ENCODE measurements at regions not wholly inside any gene's neighbourhood (a gene's known extent, or its start where the extent isn't known, plus 50 kb on each side); places are given as distances from the start of the nearest gene placed in this dataset.

DNA sequence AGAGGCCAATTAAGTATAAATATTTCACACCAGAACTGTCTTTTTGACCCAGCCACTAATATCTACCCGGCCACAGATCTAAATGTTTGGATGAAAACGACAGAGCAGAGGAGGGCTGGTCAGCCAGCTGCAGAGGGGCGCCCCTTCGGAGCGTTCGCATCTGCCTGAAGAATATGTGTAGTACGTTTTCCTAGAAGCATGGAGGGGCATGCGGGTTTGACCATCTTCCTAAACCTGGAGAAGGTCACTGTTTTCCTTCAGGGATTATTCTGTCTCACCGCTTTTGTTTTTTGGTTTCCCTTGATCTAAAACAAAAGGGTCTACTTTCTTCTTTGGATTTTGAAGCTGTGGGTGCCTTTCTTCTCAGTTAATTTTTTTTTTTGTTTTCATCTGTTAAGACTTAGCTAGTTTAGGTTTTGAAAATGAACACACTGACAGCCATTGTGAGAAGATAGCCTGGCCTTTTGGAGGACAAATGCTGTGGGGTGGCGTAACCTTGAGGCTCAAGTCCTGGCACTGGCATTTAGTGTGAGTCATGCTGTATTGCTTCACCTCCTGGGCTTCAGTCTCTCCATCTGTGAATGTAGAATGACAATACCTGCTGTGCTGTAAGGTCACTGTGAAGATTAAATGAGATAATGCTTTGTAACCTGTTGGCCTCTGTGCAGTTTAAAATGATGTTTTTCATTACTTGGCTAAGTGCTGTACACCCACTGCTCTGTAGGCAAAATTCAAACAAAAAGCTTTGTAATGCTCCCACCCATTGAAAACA lies 74.1 kb upstream of the IRF2BP2 start (continued):
- TF ChIP-seq, protein P1, sequence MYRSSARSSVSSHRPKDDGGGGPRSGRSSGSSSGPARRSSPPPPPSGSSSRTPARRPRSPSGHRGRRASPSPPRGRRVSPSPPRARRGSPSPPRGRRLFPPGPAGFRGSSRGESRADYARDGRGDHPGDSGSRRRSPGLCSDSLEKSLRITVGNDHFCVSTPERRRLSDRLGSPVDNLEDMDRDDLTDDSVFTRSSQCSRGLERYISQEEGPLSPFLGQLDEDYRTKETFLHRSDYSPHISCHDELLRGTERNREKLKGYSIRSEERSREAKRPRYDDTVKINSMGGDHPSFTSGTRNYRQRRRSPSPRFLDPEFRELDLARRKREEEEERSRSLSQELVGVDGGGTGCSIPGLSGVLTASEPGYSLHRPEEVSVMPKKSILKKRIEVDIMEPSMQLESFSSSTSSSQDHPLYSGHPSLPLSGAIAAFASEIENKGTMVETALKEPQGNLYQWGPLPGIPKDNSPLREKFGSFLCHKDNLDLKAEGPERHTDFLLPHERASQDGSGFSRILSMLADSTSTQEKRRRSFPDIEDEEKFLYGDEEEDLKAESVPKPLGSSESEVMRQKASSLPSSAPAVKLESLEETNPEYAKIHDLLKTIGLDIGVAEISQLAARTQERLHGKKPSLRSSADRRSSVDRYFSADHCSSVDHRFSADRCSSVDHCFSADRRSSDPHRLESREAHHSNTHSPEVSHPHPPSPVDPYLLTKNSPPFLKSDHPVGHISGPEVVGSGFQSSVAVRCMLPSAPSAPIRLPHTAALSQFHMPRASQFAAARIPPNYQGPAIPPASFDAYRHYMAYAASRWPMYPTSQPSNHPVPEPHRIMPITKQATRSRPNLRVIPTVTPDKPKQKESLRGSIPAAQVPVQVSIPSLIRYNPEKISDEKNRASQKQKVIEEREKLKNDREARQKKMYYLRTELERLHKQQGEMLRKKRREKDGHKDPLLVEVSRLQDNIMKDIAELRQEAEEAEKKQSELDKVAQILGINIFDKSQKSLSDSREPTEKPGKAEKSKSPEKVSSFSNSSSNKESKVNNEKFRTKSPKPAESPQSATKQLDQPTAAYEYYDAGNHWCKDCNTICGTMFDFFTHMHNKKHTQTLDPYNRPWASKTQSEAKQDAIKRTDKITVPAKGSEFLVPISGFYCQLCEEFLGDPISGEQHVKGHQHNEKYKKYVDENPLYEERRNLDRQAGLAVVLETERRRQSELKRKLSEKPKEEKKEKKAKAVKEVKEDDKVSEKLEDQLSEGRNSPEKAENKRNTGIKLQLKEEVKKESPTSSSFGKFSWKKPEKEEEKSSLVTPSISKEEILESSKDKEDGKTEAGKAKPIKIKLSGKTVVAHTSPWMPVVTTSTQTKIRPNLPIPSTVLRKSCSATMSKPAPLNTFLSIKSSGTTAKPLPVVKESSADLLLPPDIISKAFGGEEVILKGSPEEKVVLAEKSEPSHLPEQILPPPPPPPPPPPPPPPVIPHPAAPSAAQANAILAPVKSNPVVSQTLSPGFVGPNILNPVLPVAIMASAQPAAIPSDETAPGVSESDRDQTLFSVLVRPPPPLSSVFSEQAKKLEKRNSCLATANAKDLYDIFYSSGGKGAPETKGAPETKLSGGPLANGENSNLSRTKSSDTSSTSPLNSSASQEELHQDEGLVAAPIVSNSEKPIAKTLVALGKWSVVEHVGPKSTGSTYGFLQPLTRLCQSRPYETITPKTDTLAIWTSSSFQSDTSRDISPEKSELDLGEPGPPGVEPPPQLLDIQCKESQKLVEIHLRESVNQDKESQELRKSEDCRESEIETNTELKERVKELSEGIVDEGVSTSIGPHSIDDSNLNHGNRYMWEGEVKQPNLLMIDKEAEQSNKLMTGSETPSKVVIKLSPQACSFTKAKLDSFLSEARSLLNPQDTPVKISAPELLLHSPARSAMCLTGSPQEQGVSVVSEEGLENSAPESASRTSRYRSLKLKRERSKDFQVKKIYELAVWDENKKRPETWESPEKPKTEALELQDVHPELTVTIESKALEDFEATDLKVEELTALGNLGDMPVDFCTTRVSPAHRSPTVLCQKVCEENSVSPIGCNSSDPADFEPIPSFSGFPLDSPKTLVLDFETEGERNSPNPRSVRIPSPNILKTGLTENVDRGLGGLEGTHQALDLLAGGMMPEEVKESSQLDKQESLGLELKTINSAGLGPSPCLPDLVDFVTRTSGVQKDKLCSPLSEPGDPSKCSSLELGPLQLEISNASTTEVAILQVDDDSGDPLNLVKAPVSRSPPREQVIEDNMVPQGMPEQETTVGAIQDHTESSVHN (CRISPR knock-in tag; IDR thresholded peaks at IDR 0.05), result no peak
- no peak for TF ChIP-seq HIVEP1 (CRISPR knock-in tag; IDR thresholded peaks at IDR 0.05)
- peak; percentile 58; the same call in 1 of the 2 replicates for TF ChIP-seq ZBTB3 (CRISPR knock-in tag; IDR thresholded peaks at IDR 0.05; ENCODE audit: borderline replicate concordance, low read depth)
- TF ChIP-seq NPAS2 (CRISPR knock-in tag; IDR thresholded peaks at IDR 0.05; ENCODE audit: borderline replicate concordance), result no peak
- TF ChIP-seq BCLAF1 (IDR thresholded peaks at IDR 0.05), result no peak
- peak; percentile 48; the same call in 1 of the 2 replicates for TF ChIP-seq GABPB1 (CRISPR knock-in tag; IDR thresholded peaks at IDR 0.05)
- TF ChIP-seq USF2 (IDR thresholded peaks at IDR 0.05; ENCODE audit: low read depth, low read length), result no peak
- TF ChIP-seq USF2 (CRISPR knock-in tag; IDR thresholded peaks at IDR 0.05; ENCODE audit: borderline replicate concordance), result no peak
- TF ChIP-seq, protein P2, sequence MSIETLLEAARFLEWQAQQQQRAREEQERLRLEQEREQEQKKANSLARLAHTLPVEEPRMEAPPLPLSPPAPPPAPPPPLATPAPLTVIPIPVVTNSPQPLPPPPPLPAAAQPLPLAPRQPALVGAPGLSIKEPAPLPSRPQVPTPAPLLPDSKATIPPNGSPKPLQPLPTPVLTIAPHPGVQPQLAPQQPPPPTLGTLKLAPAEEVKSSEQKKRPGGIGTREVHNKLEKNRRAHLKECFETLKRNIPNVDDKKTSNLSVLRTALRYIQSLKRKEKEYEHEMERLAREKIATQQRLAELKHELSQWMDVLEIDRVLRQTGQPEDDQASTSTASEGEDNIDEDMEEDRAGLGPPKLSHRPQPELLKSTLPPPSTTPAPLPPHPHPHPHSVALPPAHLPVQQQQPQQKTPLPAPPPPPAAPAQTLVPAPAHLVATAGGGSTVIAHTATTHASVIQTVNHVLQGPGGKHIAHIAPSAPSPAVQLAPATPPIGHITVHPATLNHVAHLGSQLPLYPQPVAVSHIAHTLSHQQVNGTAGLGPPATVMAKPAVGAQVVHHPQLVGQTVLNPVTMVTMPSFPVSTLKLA (IDR thresholded peaks at IDR 0.05), result no peak
- TF ChIP-seq JUNB (CRISPR knock-in tag; IDR thresholded peaks at IDR 0.05; ENCODE audit: borderline replicate concordance), result peak; percentile 99
- TF ChIP-seq, protein P3, sequence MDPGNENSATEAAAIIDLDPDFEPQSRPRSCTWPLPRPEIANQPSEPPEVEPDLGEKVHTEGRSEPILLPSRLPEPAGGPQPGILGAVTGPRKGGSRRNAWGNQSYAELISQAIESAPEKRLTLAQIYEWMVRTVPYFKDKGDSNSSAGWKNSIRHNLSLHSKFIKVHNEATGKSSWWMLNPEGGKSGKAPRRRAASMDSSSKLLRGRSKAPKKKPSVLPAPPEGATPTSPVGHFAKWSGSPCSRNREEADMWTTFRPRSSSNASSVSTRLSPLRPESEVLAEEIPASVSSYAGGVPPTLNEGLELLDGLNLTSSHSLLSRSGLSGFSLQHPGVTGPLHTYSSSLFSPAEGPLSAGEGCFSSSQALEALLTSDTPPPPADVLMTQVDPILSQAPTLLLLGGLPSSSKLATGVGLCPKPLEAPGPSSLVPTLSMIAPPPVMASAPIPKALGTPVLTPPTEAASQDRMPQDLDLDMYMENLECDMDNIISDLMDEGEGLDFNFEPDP (CRISPR knock-in tag; conservative IDR thresholded peaks at IDR 0.05), result no peak
